WTC11 (cell line): ENCODE measurements at regions not wholly inside any gene's neighbourhood (a gene's known extent, or its start where the extent isn't known, plus 50 kb on each side); places are given as distances from the start of the nearest gene placed in this dataset.
A peak's percentile ranks its signal among the peaks of the same experiment; 100 is the strongest.

Experiments
- ATAC-seq: fragments of 200-7000 bp; cut with Tn5 transposase; 2 replicates; pipeline ENCODE4 v1.10.0; 2021; ENCODE audit warnings: mild to moderate bottlenecking, moderate library complexity
- CTCF ChIA-PET: fragments of 300-600 bp; sonication (Branson Sonifier 250); formaldehyde crosslinking; loops from one replicate; lab custom pipeline; 2021; ENCODE audit warnings: antibody characterized with exemption; lab: Charles Lee
- POLR2A ChIA-PET: fragments of 350-600 bp; sonication (Branson Sonifier 250); formaldehyde crosslinking; loops from one replicate; lab custom pipeline; 2021; ENCODE audit warnings: antibody characterized with exemption; lab: Charles Lee
- DNase-seq: peaks from one replicate; pipeline ENCODE4 v3.0.0; 2021; ENCODE audit warnings: low spot score
- H3K27ac Mint-ChIP-seq: 2 replicates; pipeline ENCODE4 v1.8.0; 2021; ENCODE audit warnings: mixed read lengths
- H3K27me3 Mint-ChIP-seq: 2 replicates; pipeline ENCODE4 v1.8.0; 2021; ENCODE audit warnings: low read depth, mild to moderate bottlenecking, moderate library complexity, mixed read lengths
- H3K36me3 Mint-ChIP-seq: 2 replicates; pipeline ENCODE4 v1.8.0; 2021; ENCODE audit warnings: mixed read lengths
- H3K4me1 Mint-ChIP-seq: 2 replicates; pipeline ENCODE4 v1.8.0; 2022; ENCODE audit warnings: mixed read lengths
- H3K4me3 Mint-ChIP-seq: 2 replicates; pipeline ENCODE4 v1.8.0; 2021; ENCODE audit warnings: mild to moderate bottlenecking, moderate library complexity, mixed read lengths
- H3K9me3 Mint-ChIP-seq: 2 replicates; pipeline ENCODE4 v1.8.0; 2021; ENCODE audit warnings: mixed read lengths
- ARID4B ChIP-seq: sonication (generic); formaldehyde crosslinking; IDR thresholded peaks from 2 replicates; pipeline ENCODE4 v1.8.0; 2023; ENCODE audit warnings: missing genetic modification reagents, mild to moderate bottlenecking, borderline replicate concordance
- NR1H2 ChIP-seq: sonication (generic); formaldehyde crosslinking; IDR thresholded peaks from 2 replicates; pipeline ENCODE4 v1.9.0; 2021; ENCODE audit warnings: mild to moderate bottlenecking, moderate library complexity, missing genetic modification reagents
- SMAD3 ChIP-seq: sonication (generic); formaldehyde crosslinking; IDR thresholded peaks from 2 replicates; pipeline ENCODE4 v1.8.0; 2022; ENCODE audit warnings: missing genetic modification reagents, mild to moderate bottlenecking, borderline replicate concordance
- SMAD4 ChIP-seq: sonication (generic); formaldehyde crosslinking; IDR thresholded peaks from 2 replicates; pipeline ENCODE4 v1.8.0; 2022; ENCODE audit warnings: mild to moderate bottlenecking, missing genetic modification reagents
- SP1 ChIP-seq: sonication (generic); formaldehyde crosslinking; conservative IDR thresholded peaks from 2 replicates; pipeline ENCODE4 v1.8.1; 2022; ENCODE audit warnings: missing genetic modification reagents
- USF1 ChIP-seq: sonication (generic); formaldehyde crosslinking; IDR thresholded peaks from 2 replicates; pipeline ENCODE4 v1.8.0; 2022; ENCODE audit warnings: mild to moderate bottlenecking, missing genetic modification reagents
- ZBTB43 ChIP-seq: sonication (generic); formaldehyde crosslinking; IDR thresholded peaks from 2 replicates; pipeline ENCODE4 v1.8.1; 2023; ENCODE audit warnings: mild to moderate bottlenecking, missing genetic modification reagents
- ZNF671 ChIP-seq: fragments of 250-450 bp; sonication (Bioruptor Pico); IDR thresholded peaks from 2 replicates; pipeline ENCODE4 v1.8.0; 2021; ENCODE audit warnings: mild to moderate bottlenecking
- TF ChIP-seq, protein P1 (sequence below): fragments of 250-450 bp; sonication (Bioruptor Pico); IDR thresholded peaks from 2 replicates; pipeline ENCODE4 v1.8.0; 2021; ENCODE audit warnings: mild to moderate bottlenecking
- TF ChIP-seq, protein P2 (sequence below): fragments of 250-450 bp; sonication (Bioruptor Pico); IDR thresholded peaks from 2 replicates; pipeline ENCODE4 v1.9.0; 2021; ENCODE audit warnings: moderate library complexity, mild to moderate bottlenecking, inconsistent platforms, borderline replicate concordance
- TF ChIP-seq, protein P3 (sequence below): sonication (generic); formaldehyde crosslinking; IDR thresholded peaks from 2 replicates; pipeline ENCODE4 v1.8.1; 2022; ENCODE audit warnings: mild to moderate bottlenecking, missing genetic modification reagents, moderate library complexity, borderline replicate concordance
- TF ChIP-seq, protein P4 (sequence below): sonication (generic); formaldehyde crosslinking; IDR thresholded peaks from 2 replicates; pipeline ENCODE4 v1.8.0; 2022; ENCODE audit warnings: mild to moderate bottlenecking, missing genetic modification reagents

GRCh38 chr14:39773387-39774126, 341.3 kb upstream of the FBXO33 start (continued):
- TF ChIP-seq, protein P1, sequence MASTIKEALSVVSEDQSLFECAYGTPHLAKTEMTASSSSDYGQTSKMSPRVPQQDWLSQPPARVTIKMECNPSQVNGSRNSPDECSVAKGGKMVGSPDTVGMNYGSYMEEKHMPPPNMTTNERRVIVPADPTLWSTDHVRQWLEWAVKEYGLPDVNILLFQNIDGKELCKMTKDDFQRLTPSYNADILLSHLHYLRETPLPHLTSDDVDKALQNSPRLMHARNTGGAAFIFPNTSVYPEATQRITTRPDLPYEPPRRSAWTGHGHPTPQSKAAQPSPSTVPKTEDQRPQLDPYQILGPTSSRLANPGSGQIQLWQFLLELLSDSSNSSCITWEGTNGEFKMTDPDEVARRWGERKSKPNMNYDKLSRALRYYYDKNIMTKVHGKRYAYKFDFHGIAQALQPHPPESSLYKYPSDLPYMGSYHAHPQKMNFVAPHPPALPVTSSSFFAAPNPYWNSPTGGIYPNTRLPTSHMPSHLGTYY (CRISPR knock-in tag): no peak

DNA sequence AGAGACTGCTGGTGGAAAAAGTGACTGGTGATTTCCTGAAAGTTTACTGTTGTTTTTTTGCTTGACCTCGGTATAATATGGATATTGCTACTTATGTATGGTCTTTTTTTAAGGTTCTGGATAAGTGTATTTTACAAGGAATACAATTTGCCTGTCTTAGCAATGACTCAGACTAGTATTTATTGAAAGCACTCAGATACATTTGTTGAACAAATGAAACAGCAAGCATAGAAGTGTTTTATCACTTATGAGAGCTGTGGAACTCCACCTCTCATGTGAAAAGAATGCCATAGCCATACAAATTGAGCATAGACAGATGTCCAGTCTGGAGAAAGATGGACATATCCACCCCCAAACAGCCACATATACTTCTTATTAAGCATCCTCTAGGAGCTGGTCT, 340.4 kb upstream of the FBXO33 start:
- DNase-seq (no peak), ATAC-seq (no peak)
- no peaks in the 10 kb centered on the region for H3K9me3 Mint-ChIP-seq
- peaks cover 19% of the 10 kb centered on the region for H3K4me1 Mint-ChIP-seq
- H3K27ac Mint-ChIP-seq: peak overlapping the region; percentile 64
- H3K4me3 Mint-ChIP-seq: no peak overlapping the region
- no peak for TF ChIP-seq ZNF671
- no peak for TF ChIP-seq SP1 (CRISPR knock-in tag)
- TF ChIP-seq, protein P2, sequence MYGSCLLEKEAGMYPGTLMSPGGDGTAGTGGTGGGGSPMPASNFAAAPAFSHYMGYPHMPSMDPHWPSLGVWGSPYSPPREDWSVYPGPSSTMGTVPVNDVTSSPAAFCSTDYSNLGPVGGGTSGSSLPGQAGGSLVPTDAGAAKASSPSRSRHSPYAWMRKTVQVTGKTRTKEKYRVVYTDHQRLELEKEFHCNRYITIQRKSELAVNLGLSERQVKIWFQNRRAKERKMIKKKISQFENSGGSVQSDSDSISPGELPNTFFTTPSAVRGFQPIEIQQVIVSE (CRISPR knock-in tag): no peak
- TF ChIP-seq, protein P3, sequence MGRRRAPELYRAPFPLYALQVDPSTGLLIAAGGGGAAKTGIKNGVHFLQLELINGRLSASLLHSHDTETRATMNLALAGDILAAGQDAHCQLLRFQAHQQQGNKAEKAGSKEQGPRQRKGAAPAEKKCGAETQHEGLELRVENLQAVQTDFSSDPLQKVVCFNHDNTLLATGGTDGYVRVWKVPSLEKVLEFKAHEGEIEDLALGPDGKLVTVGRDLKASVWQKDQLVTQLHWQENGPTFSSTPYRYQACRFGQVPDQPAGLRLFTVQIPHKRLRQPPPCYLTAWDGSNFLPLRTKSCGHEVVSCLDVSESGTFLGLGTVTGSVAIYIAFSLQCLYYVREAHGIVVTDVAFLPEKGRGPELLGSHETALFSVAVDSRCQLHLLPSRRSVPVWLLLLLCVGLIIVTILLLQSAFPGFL (CRISPR knock-in tag): no peak
- TF ChIP-seq SMAD4: no peak
- TF ChIP-seq ARID4B (CRISPR knock-in tag): no peak
- TF ChIP-seq, protein P4, sequence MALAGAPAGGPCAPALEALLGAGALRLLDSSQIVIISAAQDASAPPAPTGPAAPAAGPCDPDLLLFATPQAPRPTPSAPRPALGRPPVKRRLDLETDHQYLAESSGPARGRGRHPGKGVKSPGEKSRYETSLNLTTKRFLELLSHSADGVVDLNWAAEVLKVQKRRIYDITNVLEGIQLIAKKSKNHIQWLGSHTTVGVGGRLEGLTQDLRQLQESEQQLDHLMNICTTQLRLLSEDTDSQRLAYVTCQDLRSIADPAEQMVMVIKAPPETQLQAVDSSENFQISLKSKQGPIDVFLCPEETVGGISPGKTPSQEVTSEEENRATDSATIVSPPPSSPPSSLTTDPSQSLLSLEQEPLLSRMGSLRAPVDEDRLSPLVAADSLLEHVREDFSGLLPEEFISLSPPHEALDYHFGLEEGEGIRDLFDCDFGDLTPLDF (CRISPR knock-in tag): no peak
- no peak for TF ChIP-seq ZBTB43
- TF ChIP-seq SMAD3 (CRISPR knock-in tag): no peak
- TF ChIP-seq USF1 (CRISPR knock-in tag): no peak
- no peak for TF ChIP-seq NR1H2
- CTCF ChIA-PET: no interaction called here
- no peaks in the 10 kb centered on the region for H3K36me3 Mint-ChIP-seq
- H3K27me3 Mint-ChIP-seq: no peaks in the 10 kb centered on the region
- POLR2A ChIA-PET: no interaction called here
